ENCODE measurements at regions not wholly inside any gene's neighbourhood (a gene's known extent, or its start where the extent isn't known, plus 50 kb on each side); places are given as distances from the start of the nearest gene placed in this dataset.

- H3K4me1 Mint-ChIP-seq (ENCODE audit: insufficient read depth, unreplicated experiment), result no peaks in the 10 kb centered on the region
- intact Hi-C loops (cut with micrococcal nuclease), result no loop called here
- POLR2A ChIA-PET, result no interaction called here
- H3K27ac Mint-ChIP-seq (ENCODE audit: low read depth, unreplicated experiment), result no peak overlapping the region
- CTCF ChIA-PET, result no interaction called here
- no peak for TF ChIP-seq CTCF (IDR thresholded peaks at IDR 0.05; ENCODE audit: unreplicated experiment)
- no peak overlapping the region for H3K4me3 Mint-ChIP-seq (ENCODE audit: unreplicated experiment)
- H3K27me3 Mint-ChIP-seq (ENCODE audit: insufficient read depth, unreplicated experiment), result no peaks in the 10 kb centered on the region
- no peaks in the 10 kb centered on the region for H3K36me3 Mint-ChIP-seq (ENCODE audit: insufficient read depth, unreplicated experiment)
- H3K9me3 Mint-ChIP-seq (ENCODE audit: unreplicated experiment), result peaks cover 5% of the 10 kb centered on the region
- no TSS peak for BruUV-seq (replicated peaks)
- DNase-seq (ENCODE audit: unreplicated experiment), result no peak
These were observed 287.1 kb upstream of the AJAP1 start for GRCh38 chr1:4367230-4367777.

- Mint-ChIP-seq H3K27me3 (ENCODE audit: insufficient read depth, unreplicated experiment) (no peaks in the 10 kb centered on the region), H3K9me3 (ENCODE audit: unreplicated experiment) (peaks cover 25% of the 10 kb centered on the region), H3K4me3 (ENCODE audit: unreplicated experiment) (no peak overlapping the region), H3K36me3 (ENCODE audit: insufficient read depth, unreplicated experiment) (no peaks in the 10 kb centered on the region), H3K4me1 (ENCODE audit: insufficient read depth, unreplicated experiment) (no peaks in the 10 kb centered on the region), H3K27ac (ENCODE audit: low read depth, unreplicated experiment) (no peak overlapping the region)
- BruUV-seq (replicated peaks), result no TSS peak
- intact Hi-C loops (cut with micrococcal nuclease), result no loop called here
- POLR2A ChIA-PET, result no interaction called here
- TF ChIP-seq CTCF (IDR thresholded peaks at IDR 0.05; ENCODE audit: unreplicated experiment), result no peak
- CTCF ChIA-PET, result no interaction called here
- DNase-seq (ENCODE audit: unreplicated experiment), result no peak
These were observed 285.1 kb upstream of the AJAP1 start for GRCh38 chr1:4369335-4369734.

- no TSS peak for BruUV-seq (replicated peaks)
- ChIA-PET CTCF (no interaction called here), POLR2A (no interaction called here)
- no peak for DNase-seq (ENCODE audit: unreplicated experiment)
- no peak overlapping the region for H3K4me3 Mint-ChIP-seq (ENCODE audit: unreplicated experiment)
- intact Hi-C loops (cut with micrococcal nuclease), result no loop called here
- H3K4me1 Mint-ChIP-seq (ENCODE audit: insufficient read depth, unreplicated experiment), result no peaks in the 10 kb centered on the region
- H3K36me3 Mint-ChIP-seq (ENCODE audit: insufficient read depth, unreplicated experiment), result no peaks in the 10 kb centered on the region
- H3K27ac Mint-ChIP-seq (ENCODE audit: low read depth, unreplicated experiment), result no peak overlapping the region
- H3K9me3 Mint-ChIP-seq (ENCODE audit: unreplicated experiment), result peaks cover 49% of the 10 kb centered on the region
- no peak for TF ChIP-seq CTCF (IDR thresholded peaks at IDR 0.05; ENCODE audit: unreplicated experiment)
- no peaks in the 10 kb centered on the region for H3K27me3 Mint-ChIP-seq (ENCODE audit: insufficient read depth, unreplicated experiment)
These were observed 282.6 kb upstream of the AJAP1 start for GRCh38 chr1:4371849-4372248.

- ChIA-PET POLR2A (no interaction called here), CTCF (no interaction called here)
- intact Hi-C loops (cut with micrococcal nuclease), result no loop called here
- no peaks in the 10 kb centered on the region for H3K36me3 Mint-ChIP-seq (ENCODE audit: insufficient read depth, unreplicated experiment)
- TF ChIP-seq CTCF (IDR thresholded peaks at IDR 0.05; ENCODE audit: unreplicated experiment), result no peak
- H3K27ac Mint-ChIP-seq (ENCODE audit: low read depth, unreplicated experiment), result no peak overlapping the region
- H3K4me3 Mint-ChIP-seq (ENCODE audit: unreplicated experiment), result no peak overlapping the region
- no TSS peak for BruUV-seq (replicated peaks)
- H3K9me3 Mint-ChIP-seq (ENCODE audit: unreplicated experiment), result peaks cover 63% of the 10 kb centered on the region
- no peak for DNase-seq (ENCODE audit: unreplicated experiment)
- no peaks in the 10 kb centered on the region for H3K4me1 Mint-ChIP-seq (ENCODE audit: insufficient read depth, unreplicated experiment)
- no peaks in the 10 kb centered on the region for H3K27me3 Mint-ChIP-seq (ENCODE audit: insufficient read depth, unreplicated experiment)
These were observed 278.6 kb upstream of the AJAP1 start for GRCh38 chr1:4375812-4376211.

All from MCF 10A (cell line).